Endothelial cell of hepatic sinusoid (primary cell): ENCODE measurements at regions not wholly inside any gene's neighbourhood (a gene's known extent, or its start where the extent isn't known, plus 50 kb on each side); places are given as distances from the start of the nearest gene placed in this dataset.
"Not testable (repeated sequence)": the region's sequence is repeated elsewhere in the genome, so short reads cannot be mapped to it uniquely, and the experiment has no call there.

Experiments
- in situ Hi-C: cut with HindIII; loops from 2 replicates; pipeline ENCODE4 v1.10.0; 2017; ENCODE audit warnings: low sequenced_read_pairs

- in situ Hi-C loops: not testable (repeated sequence)
These were observed 362.0 kb upstream of the GYPC start for GRCh38 chr2:126293962-126294361.

- in situ Hi-C loops: no loop called here
These were observed 356.4 kb upstream of the GYPC start for GRCh38 chr2:126299469-126299976.

GRCh38 chr2:126300348-126300747, 355.6 kb upstream of the GYPC start:
- in situ Hi-C loops: no loop called here

- in situ Hi-C loops: no loop called here
These were observed 353.9 kb upstream of the GYPC start for GRCh38 chr2:126302043-126302442.

DNA sequence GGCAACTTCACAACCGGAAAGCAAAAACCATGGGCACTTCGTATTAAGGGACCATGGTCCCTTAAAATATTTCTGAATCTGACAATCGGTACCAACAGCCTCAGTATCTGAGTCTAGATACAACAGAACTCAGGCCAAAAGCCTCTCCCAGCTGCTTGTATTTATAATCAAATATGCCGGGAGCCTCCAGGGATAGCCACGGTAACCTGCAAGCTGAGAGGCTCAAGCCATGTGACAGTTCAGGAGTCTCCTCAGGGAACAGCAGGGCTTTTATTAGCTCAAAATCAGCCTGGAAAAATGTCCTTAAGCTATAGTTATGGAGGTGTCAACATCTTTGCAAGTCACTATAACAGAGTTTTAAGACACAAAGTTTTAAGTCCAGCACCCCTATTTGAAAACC, 352.8 kb upstream of the GYPC start:
- in situ Hi-C loops: no loop called here

DNA sequence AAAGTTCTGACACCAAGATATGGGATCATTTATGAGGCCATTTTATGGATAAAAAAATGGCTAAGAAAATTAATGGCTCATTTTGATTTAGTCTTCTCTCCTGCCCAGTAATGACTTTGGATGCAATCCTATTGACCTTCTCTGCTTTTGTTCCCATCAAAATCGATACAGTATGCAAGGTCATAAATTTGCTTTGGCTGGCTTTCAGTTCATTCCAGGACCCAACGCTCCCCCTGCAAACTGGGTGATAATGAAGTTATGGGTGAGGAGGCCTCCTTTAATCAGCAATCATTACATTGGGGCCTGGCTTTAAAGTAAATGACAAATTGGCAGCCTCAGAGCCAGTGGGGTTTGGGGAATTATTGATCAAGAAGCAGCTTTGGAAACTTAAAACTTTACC, 351.8 kb upstream of the GYPC start:
- in situ Hi-C loops: no loop called here

DNA sequence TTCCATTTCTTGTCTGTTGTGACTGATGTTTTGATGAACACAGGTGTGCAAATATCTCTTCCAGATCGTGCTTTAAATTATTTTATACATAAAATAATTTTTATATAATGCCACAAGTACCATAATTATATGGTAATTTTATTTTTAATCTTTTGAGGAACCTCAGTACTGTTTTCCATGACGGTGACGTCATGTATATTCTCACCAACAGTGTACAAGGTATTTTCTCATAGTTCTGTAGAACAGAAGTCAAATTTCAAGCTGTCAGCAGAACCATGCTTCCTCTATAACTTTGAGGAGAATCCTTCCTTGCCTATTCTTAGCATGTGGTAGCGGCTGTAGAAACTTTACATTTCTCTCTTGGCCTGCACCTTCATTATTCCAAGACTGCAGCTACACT, 349.4 kb upstream of the GYPC start:
- in situ Hi-C loops: no loop called here

DNA sequence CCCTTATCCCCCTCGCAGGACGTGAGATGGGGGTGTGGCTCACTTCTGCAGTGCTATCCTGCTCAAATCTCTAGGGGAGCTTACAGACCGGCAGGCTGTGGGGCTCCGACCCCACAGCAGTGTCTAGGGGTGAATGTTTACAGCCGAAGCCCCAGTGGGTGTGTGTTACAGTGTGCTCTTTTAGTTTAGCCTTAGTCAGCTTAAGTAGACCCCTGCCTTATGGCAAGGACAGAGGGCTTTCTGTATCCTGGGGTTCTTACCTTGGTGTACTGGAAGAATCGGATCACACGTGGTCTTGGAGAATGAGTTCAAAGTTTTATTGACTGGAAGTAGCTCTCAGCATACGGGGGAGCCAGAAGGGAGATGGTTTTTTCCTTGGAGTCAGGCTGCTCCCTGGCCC, 348.2 kb upstream of the GYPC start:
- in situ Hi-C loops: no loop called here

DNA sequence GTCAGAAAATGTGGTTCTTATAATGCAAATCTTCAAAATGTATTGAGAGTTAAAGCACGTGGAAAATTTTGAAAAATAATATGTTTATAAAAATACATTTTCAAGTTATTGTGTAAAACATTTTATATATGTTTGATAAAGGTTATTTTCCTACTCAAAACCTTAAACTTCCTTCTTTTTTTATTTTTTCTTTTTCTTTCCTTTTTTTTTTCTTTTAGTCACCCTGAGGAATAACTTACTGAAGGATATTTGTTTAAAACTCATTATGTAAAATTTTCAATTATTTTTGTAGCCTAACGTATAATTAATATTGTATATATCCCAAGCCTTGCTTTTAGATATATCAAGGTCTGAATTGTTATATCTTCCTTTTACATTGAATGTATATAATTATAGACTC, 346.8 kb upstream of the GYPC start:
- in situ Hi-C loops: no loop called here

- in situ Hi-C loops: no loop called here
These were observed 343.4 kb upstream of the GYPC start for GRCh38 chr2:126312579-126312978.

GRCh38 chr2:126315828-126316227, 340.1 kb upstream of the GYPC start:
- in situ Hi-C loops: no loop called here

- in situ Hi-C loops: no loop called here
These were observed 338.0 kb upstream of the GYPC start for GRCh38 chr2:126317790-126318431.

DNA sequence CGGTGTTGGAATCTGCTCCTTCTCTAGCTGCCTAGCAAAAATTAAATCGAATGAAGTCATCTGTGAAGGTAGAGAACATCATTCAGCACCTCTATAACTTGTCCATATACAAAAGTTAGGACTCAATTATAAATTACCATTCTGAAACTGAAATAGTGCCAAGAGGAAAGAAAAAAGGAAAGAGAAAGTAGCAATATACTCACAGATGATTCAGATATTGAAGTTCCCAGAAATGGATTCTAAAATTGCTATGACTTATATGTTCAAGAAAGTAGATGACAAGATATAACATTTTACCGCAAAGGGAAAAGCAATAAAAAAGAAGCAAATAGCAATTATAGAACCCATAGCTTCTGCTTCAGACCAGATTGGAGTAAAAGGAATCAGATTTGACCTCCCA, 333.6 kb upstream of the GYPC start:
- in situ Hi-C loops: no loop called here

GRCh38 chr2:126325202-126325601, 330.8 kb upstream of the GYPC start:
- in situ Hi-C loops: no loop called here

GRCh38 chr2:126329173-126329572, 326.8 kb upstream of the GYPC start:
- in situ Hi-C loops: no loop called here

- in situ Hi-C loops: no loop called here
These were observed 313.5 kb upstream of the GYPC start for GRCh38 chr2:126342457-126342856.

DNA sequence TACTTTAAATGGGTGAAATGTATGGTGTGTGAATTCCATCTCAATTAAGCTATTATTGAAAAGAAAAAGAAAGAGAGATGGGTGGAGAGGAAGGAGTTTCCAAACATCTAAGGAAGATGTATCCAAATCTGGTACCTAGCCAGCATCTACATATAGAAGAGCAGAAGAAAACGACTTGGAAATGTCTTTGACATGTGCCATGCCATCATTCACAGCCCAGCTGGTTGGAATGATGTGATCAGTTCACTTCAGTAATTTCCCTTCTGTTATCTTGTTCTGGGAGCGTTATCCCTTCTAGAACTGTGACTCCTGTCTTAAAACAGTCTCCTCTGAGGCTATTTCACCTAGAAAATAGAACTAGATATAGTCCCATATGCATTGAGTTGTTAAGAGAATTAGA, 312.8 kb upstream of the GYPC start:
- in situ Hi-C loops: no loop called here

DNA sequence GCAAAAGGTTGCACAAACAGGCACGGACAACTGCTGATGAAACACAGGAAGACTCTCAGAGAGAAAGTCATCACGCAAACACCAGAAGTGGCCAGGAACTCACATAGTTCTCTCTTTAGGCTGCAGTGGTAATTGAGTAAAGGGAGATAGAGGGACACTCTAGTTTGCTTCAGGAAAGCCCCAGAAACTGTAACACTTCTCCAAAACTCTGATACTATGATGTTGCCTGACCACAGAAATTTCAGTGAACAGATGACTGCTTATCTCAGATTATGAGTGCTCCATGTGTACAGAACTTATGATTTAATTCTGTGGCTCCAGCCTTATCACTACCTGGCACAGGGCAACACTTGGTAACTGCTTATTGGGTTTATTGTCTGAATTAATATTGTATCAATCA, 311.5 kb upstream of the GYPC start:
- in situ Hi-C loops: no loop called here

DNA sequence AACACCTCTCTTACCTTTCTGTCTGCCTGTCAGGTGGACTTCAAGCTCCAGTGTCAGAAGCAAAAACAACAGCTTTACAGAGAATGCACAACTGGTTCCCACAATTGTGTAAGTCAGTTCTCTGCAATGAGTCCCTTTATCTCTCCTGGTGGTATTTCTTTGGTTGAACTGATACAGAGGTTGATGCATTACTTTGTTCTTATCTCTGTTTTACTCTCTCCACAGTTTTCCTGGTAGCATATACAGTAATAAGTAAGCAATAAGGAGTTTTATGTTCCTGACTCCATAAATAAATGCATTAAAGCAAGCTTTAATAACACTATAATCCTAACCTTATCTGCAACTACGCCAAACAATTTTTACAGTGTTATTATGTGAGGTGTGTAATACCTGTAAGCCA, 310.3 kb upstream of the GYPC start:
- in situ Hi-C loops: no loop called here

GRCh38 chr2:126356631-126357030, 299.3 kb upstream of the GYPC start:
- in situ Hi-C loops: no loop called here

DNA sequence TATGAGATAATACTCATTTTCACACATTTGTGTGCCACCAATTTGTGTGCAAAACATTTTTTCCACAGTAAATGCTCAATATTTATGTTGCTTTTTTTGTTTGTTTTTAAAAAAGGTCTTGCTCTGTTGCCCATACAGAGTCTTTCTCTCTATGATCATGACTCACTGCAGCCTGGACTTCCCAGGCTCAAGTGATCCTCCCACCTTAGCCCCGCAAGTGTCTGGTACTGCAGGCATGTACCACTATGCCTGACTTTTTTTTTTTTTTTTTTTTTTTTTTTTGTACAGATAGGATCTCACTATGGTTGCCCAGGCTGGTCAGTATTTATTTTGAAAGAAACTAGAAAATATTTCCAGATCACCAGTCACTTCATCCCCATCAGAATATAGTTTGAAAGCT, 297.8 kb upstream of the GYPC start:
- in situ Hi-C loops: no loop called here

- in situ Hi-C loops: no loop called here
These were observed 296.5 kb upstream of the GYPC start for GRCh38 chr2:126359494-126359893.

DNA sequence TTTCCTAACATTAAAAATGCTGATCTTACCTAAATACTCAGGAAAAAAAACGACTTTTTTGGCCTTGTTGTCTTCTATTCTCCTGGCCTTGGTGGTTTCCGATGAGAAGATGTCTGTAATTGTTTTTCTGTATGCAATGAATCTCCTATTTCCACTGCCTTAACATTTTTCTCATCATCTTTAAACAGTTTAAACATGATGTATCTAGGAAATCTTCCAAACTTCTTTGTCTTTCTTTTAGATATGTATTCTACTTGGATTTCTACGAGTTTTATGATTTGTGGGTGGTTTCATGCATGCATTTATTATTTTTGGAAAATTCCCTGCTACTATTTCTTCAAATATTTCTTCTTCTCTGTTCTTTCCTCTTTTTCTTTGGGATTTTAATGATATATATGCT, 288.6 kb upstream of the GYPC start:
- in situ Hi-C loops: no loop called here
